IMR-90 (cell line): ENCODE measurements at regions not wholly inside any gene's neighbourhood (a gene's known extent, or its start where the extent isn't known, plus 50 kb on each side); places are given as distances from the start of the nearest gene placed in this dataset.

Experiments used
- ATAC-seq: fragments of 200-7000 bp; cut with Tn5 transposase; 2 replicates; pipeline ENCODE4 v1.9.1; 2020; ENCODE audit warnings: low read depth, mild to moderate bottlenecking, moderate library complexity
- BruUV-seq: library from RNA; stranded (reverse); fragments of 400-500 nt; replicated peaks from 2 replicates; lab custom pipeline; 2021; lab: Mats Ljungman, UMichigan
- CTCF ChIA-PET: fragments of 300-600 bp; formaldehyde crosslinking; extraction: SDS; loops from one replicate; lab custom pipeline; 2021; ENCODE audit warnings: antibody characterized with exemption; lab: Yijun Ruan, JAX
- POLR2A ChIA-PET: fragments of 300-600 bp; sonication (Branson Sonifier 250); formaldehyde crosslinking; loops from one replicate; lab custom pipeline; 2022; ENCODE audit warnings: antibody characterized with exemption; ENCODE audit not compliant: unreplicated experiment; lab: Charles Lee
- DNase-seq: peaks from one replicate; pipeline ENCODE4 v3.0.0; 2013
- H2AFZ ChIP-seq: replicated peaks from 2 replicates; pipeline ENCODE3; 2013; ENCODE audit warnings: low read length, mild to moderate bottlenecking; ENCODE audit not compliant: poor library complexity
- H2AK5ac ChIP-seq: 2 replicates; pipeline ENCODE4 v1.6.1; 2013; ENCODE audit warnings: low read depth, low read length, inconsistent platforms
- H2AK9ac ChIP-seq: replicated peaks from 2 replicates; pipeline ENCODE3; 2013; ENCODE audit warnings: mild to moderate bottlenecking, low read depth, low read length, moderate library complexity; ENCODE audit not compliant: poor library complexity
- H2BK120ac ChIP-seq: 2 replicates; pipeline ENCODE4 v1.6.1; 2013; ENCODE audit warnings: low read depth, low read length, inconsistent platforms
- H2BK15ac ChIP-seq: 3 replicates; pipeline ENCODE4 v1.6.1; 2013; ENCODE audit warnings: low read depth, low read length, inconsistent platforms
- H2BK20ac ChIP-seq: 2 replicates; pipeline ENCODE4 v1.6.1; 2013; ENCODE audit warnings: low read depth, mild to moderate bottlenecking, inconsistent platforms, low read length, moderate library complexity
- H2BK5ac ChIP-seq: 2 replicates; pipeline ENCODE4 v1.6.1; 2013; ENCODE audit warnings: mild to moderate bottlenecking, low read depth, low read length, inconsistent platforms; ENCODE audit not compliant: poor library complexity, severe bottlenecking
- H3K14ac ChIP-seq: replicated peaks from 2 replicates; pipeline ENCODE4 v1.6.1; 2013; ENCODE audit warnings: low read depth, low read length, inconsistent platforms
- H3K18ac ChIP-seq: 2 replicates; pipeline ENCODE4 v1.6.1; 2013; ENCODE audit warnings: low read depth, low read length, control low read depth
- H3K23ac ChIP-seq: 2 replicates; pipeline ENCODE4 v1.6.1; 2013; ENCODE audit warnings: low read depth, low read length, inconsistent platforms
- H3K27ac ChIP-seq: 2 replicates; pipeline ENCODE4 v1.5.1; 2013; ENCODE audit warnings: mild to moderate bottlenecking, control low read depth, low read length; ENCODE audit not compliant: insufficient read depth
- H3K27me3 ChIP-seq: 2 replicates; pipeline ENCODE4 v1.6.1; 2013; ENCODE audit warnings: low read length; ENCODE audit not compliant: control insufficient read depth, insufficient read depth
- H3K36me3 ChIP-seq: 2 replicates; pipeline ENCODE4 v1.6.1; 2013; ENCODE audit warnings: low read length, mixed read lengths; ENCODE audit not compliant: control insufficient read depth, insufficient read depth
- H3K4ac ChIP-seq: 2 replicates; pipeline ENCODE4 v1.6.1; 2013; ENCODE audit warnings: low read depth, low read length, inconsistent platforms
- H3K4me1 ChIP-seq: 2 replicates; pipeline ENCODE4 v1.6.1; 2013; ENCODE audit warnings: low read length, mixed read lengths; ENCODE audit not compliant: control insufficient read depth, insufficient read depth
- H3K4me2 ChIP-seq: 2 replicates; pipeline ENCODE4 v1.6.1; 2013; ENCODE audit warnings: low read depth, mild to moderate bottlenecking, control low read depth, low read length, moderate library complexity
- H3K4me3 ChIP-seq: 2 replicates; pipeline ENCODE4 v1.5.1; 2013; ENCODE audit warnings: low read depth, mild to moderate bottlenecking, control low read depth, low read length, moderate library complexity; ENCODE audit not compliant: insufficient read depth
- H3K56ac ChIP-seq: 2 replicates; pipeline ENCODE4 v1.6.1; 2013; ENCODE audit warnings: low read length, inconsistent platforms; ENCODE audit not compliant: insufficient read depth; ENCODE audit errors: extremely low read depth
- H3K79me1 ChIP-seq, 2 experiments: 2 replicates each; pipeline ENCODE4 v1.6.1; 2013; ENCODE audit warnings: low read length in 2 of 2, inconsistent platforms in 1 of 2, low read depth in 1 of 2
- H3K9ac ChIP-seq: 2 replicates; pipeline ENCODE4 v1.6.1; 2013; ENCODE audit warnings: low read depth, low read length, control low read depth
- H3K9me1 ChIP-seq: 2 replicates; pipeline ENCODE4 v1.6.1; 2013; ENCODE audit warnings: low read length, inconsistent platforms; ENCODE audit not compliant: insufficient read depth
- H3K9me3 ChIP-seq: 2 replicates; pipeline ENCODE4 v1.6.1; 2013; ENCODE audit warnings: low read length; ENCODE audit not compliant: control insufficient read depth, insufficient read depth
- H4K20me1 ChIP-seq: 2 replicates; pipeline ENCODE4 v1.6.1; 2013; ENCODE audit warnings: low read length, inconsistent platforms; ENCODE audit not compliant: insufficient read depth
- H4K5ac ChIP-seq: 2 replicates; pipeline ENCODE4 v1.6.1; 2013; ENCODE audit warnings: mild to moderate bottlenecking, low read depth, low read length, control low read depth
- H4K8ac ChIP-seq, 2 experiments: 2 replicates each; pipeline ENCODE4 v1.6.1; 2013; ENCODE audit warnings: low read depth in 2 of 2, low read length in 2 of 2, control low read depth in 1 of 2, inconsistent platforms in 1 of 2
- H4K91ac ChIP-seq: 2 replicates; pipeline ENCODE4 v1.6.1; 2013; ENCODE audit warnings: low read depth, low read length, inconsistent platforms; ENCODE audit not compliant: insufficient read depth
- BHLHE40 ChIP-seq: fragments of 150-350 bp; IDR thresholded peaks from 2 replicates; pipeline ENCODE4 v1.6.1; 2016; ENCODE audit warnings: mild to moderate bottlenecking, low read depth, low read length
- CEBPB ChIP-seq: IDR thresholded peaks from 2 replicates; pipeline ENCODE4 v1.6.1; 2012; ENCODE audit warnings: low read depth, low read length, improper control_type of control experiment
- CHD1 ChIP-seq: IDR thresholded peaks from 2 replicates; pipeline ENCODE4 v1.6.1; 2012; ENCODE audit warnings: low read depth, low read length, improper control_type of control experiment
- CTCF ChIP-seq: conservative IDR thresholded peaks from 2 replicates; pipeline ENCODE4 v1.5.1; 2012; ENCODE audit warnings: mild to moderate bottlenecking, low read depth, low read length, improper control_type of control experiment
- ELK1 ChIP-seq: fragments of 150-350 bp; IDR thresholded peaks from 2 replicates; pipeline ENCODE4 v1.6.1; 2016; ENCODE audit warnings: low read depth, mild to moderate bottlenecking, low read length, moderate library complexity, borderline replicate concordance
- FOS ChIP-seq: fragments of 150-350 bp; IDR thresholded peaks from 2 replicates; pipeline ENCODE4 v1.6.1; 2016; ENCODE audit warnings: low read depth, low read length
- MAFK ChIP-seq: IDR thresholded peaks from 2 replicates; pipeline ENCODE4 v1.6.1; 2012; ENCODE audit warnings: low read depth, low read length, improper control_type of control experiment
- MAZ ChIP-seq: IDR thresholded peaks from 2 replicates; pipeline ENCODE4 v1.6.1; 2012; ENCODE audit warnings: low read depth, mild to moderate bottlenecking, low read length, improper control_type of control experiment, moderate library complexity, borderline replicate concordance
- MXI1 ChIP-seq: IDR thresholded peaks from 2 replicates; pipeline ENCODE4 v1.6.1; 2012; ENCODE audit warnings: low read depth, mild to moderate bottlenecking, low read length, moderate library complexity, borderline replicate concordance
- NFE2L2 ChIP-seq: fragments of 150-350 bp; IDR thresholded peaks from 2 replicates; pipeline ENCODE4 v1.6.1; 2016; ENCODE audit warnings: low read depth, mild to moderate bottlenecking, low read length
- RAD21 ChIP-seq: IDR thresholded peaks from 2 replicates; pipeline ENCODE4 v1.6.1; 2012; ENCODE audit warnings: low read length, improper control_type of control experiment
- RCOR1 ChIP-seq: IDR thresholded peaks from 2 replicates; pipeline ENCODE4 v1.6.1; 2012; ENCODE audit warnings: mild to moderate bottlenecking, low read length, improper control_type of control experiment; ENCODE audit not compliant: insufficient replicate concordance
- RFX5 ChIP-seq: IDR thresholded peaks from 2 replicates; pipeline ENCODE4 v1.8.0; 2012; ENCODE audit warnings: low read depth, mild to moderate bottlenecking, low read length, moderate library complexity
- SMC3 ChIP-seq: fragments of 150-350 bp; IDR thresholded peaks from 2 replicates; pipeline ENCODE4 v1.6.1; 2016; ENCODE audit warnings: low read depth, mild to moderate bottlenecking, antibody characterized with exemption, low read length, moderate library complexity
- WGBS, 2 experiments: methylation state at CpG; one replicate each; pipeline versions ENCODE4 v1.1.5 to v1.1.7; 2013; ENCODE audit warnings: missing lambda C conversion rate in 2 of 2; ENCODE audit not compliant: insufficient read length in 1 of 2; ENCODE audit errors: extremely low coverage in 2 of 2; 5-methylcytosine and 5-hydroxymethylcytosine counted together
- dilution Hi-C: fragments of 300-500 bp; cut with HindIII; formaldehyde crosslinking; loops from one replicate; pipeline ENCODE4 v1.14.3; 2018; ENCODE audit warnings: low sequenced_read_pairs; ENCODE audit not compliant: unreplicated experiment
- in situ Hi-C: fragments of 300-500 bp; cut with MboI; formaldehyde crosslinking; loops from 3 replicates; pipeline ENCODE4 v1.14.3; 2019; ENCODE audit warnings: low sequenced_read_pairs, inconsistent platforms, mixed read lengths
- intact Hi-C: fragments of 100-400 bp; cut with micrococcal nuclease; formaldehyde crosslinking; loops from 2 replicates; pipeline ENCODE4 v1.10.0; 2022
- TF ChIP-seq, protein P1 (sequence below): fragments of 150-350 bp; IDR thresholded peaks from 2 replicates; pipeline ENCODE4 v1.6.1; 2017; ENCODE audit warnings: mild to moderate bottlenecking, antibody characterized with exemption, low read length, low read depth

GRCh38 chr6:90393232-90393884 lies 96.7 kb upstream of the BACH2 start:
- no peak overlapping the region for H2AK5ac ChIP-seq
- H3K9ac ChIP-seq = no peak overlapping the region
- DNase-seq = peak; percentile 71
- peak; percentile 93 for ATAC-seq
- in situ Hi-C loops (no loop called here), dilution Hi-C loops (no loop called here), intact Hi-C loops (loop anchor here (1.0 to 5.0 kb wide), 6 partner anchors 86 to 453 kb away; partner anchors contain the start of gene BACH2)
- no peak overlapping the region for H2AFZ ChIP-seq
- 100% methylated on average over 1 of the region's 7 CpGs; no CpG with 5 or more reads in 1 of the 2 experiments for WGBS, 2 experiments
- no peaks in the 10 kb centered on the region for H3K9me1 ChIP-seq
- H4K91ac ChIP-seq = no peak overlapping the region
- no peak overlapping the region for H2BK120ac ChIP-seq
- no peaks in the 10 kb centered on the region for H3K36me3 ChIP-seq
- H4K20me1 ChIP-seq = no peaks in the 10 kb centered on the region
- H3K14ac ChIP-seq = no peak overlapping the region
- H3K4me1 ChIP-seq = no peaks in the 10 kb centered on the region
- ChIA-PET CTCF (interaction anchor here (0.6 to 1.9 kb wide), 15 partner anchors 9 to 453 kb away, joined by 3 to 12 read pairs (median 4); no protein-coding TSS in a partner anchor), POLR2A (no interaction called here)
- H3K18ac ChIP-seq = no peak overlapping the region
- no peak overlapping the region for H4K8ac ChIP-seq
- H2BK5ac ChIP-seq = no peak overlapping the region
- no peak overlapping the region for H3K27ac ChIP-seq
- H3K23ac ChIP-seq = no peak overlapping the region
- no peak overlapping the region for H3K4ac ChIP-seq
- H2BK20ac ChIP-seq = no peak overlapping the region
- no peak overlapping the region for H3K56ac ChIP-seq
- no peak overlapping the region for H4K5ac ChIP-seq
- H3K27me3 ChIP-seq = peaks cover 20% of the 10 kb centered on the region
- H2AK9ac ChIP-seq = no peak overlapping the region
- no peak overlapping the region for H3K4me3 ChIP-seq
- no TSS peak for BruUV-seq
- 0 out of 3 replicates have a peak overlapping the region, but pooled peaks have one; percentile 6 for H2BK15ac ChIP-seq
- no peaks in the 10 kb centered on the region for H3K79me1 ChIP-seq
- no peaks in the 10 kb centered on the region for H3K9me3 ChIP-seq
- H3K4me2 ChIP-seq = no peak overlapping the region
- TF ChIP-seq SMC3 (peak; percentile 93), MXI1 (no peak), CTCF (peak; percentile 81), MAFK (no peak), MAZ (no peak), ELK1 (no peak), CEBPB (peak; percentile 46; the same call in 1 of the 2 replicates), RCOR1 (no peak), NFE2L2 (no peak), RFX5 (no peak), FOS (no peak), RAD21 (peak; percentile 91), BHLHE40 (no peak), CHD1 (no peak)
- TF ChIP-seq, protein P1, sequence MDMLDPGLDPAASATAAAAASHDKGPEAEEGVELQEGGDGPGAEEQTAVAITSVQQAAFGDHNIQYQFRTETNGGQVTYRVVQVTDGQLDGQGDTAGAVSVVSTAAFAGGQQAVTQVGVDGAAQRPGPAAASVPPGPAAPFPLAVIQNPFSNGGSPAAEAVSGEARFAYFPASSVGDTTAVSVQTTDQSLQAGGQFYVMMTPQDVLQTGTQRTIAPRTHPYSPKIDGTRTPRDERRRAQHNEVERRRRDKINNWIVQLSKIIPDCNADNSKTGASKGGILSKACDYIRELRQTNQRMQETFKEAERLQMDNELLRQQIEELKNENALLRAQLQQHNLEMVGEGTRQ = no peak; the same call in 1 of the 2 replicates
